Thymus (tissue), 11 donors: ENCODE measurements at regions not wholly inside any gene's neighbourhood (a gene's known extent, or its start where the extent isn't known, plus 50 kb on each side); places are given as distances from the start of the nearest gene placed in this dataset.

ENCODE experiments used
- DNase-seq, 9 donors: peaks; one replicate each; pipeline ENCODE4 v3.0.0-alpha.2; 2013; ENCODE audit warnings: low spot score in 9 of 9, low read depth in 6 of 9, missing footprints in 1 of 9
- H3K27ac ChIP-seq, 2 donors: one replicate each; pipeline ENCODE4 v1.5.1; 2013; ENCODE audit warnings: control low read depth in 1 of 2, low read depth in 1 of 2, low read length in 1 of 2, mild to moderate bottlenecking in 1 of 2, moderate library complexity in 1 of 2
- H3K27me3 ChIP-seq, 2 donors: one replicate each; pipeline ENCODE4 v1.5.1; 2013; ENCODE audit warnings: low read length in 1 of 2; ENCODE audit not compliant: control insufficient read depth in 2 of 2, insufficient read depth in 1 of 2
- H3K36me3 ChIP-seq, 2 donors: one replicate each; pipeline ENCODE4 v1.5.1; 2013; ENCODE audit warnings: low read length in 1 of 2, mild to moderate bottlenecking in 1 of 2, moderate library complexity in 1 of 2; ENCODE audit not compliant: control insufficient read depth in 2 of 2, insufficient read depth in 2 of 2
- H3K4me1 ChIP-seq, 2 donors: one replicate each; pipeline ENCODE4 v1.5.1; 2013; ENCODE audit warnings: low read length in 2 of 2; ENCODE audit not compliant: control insufficient read depth in 2 of 2, insufficient read depth in 2 of 2
- H3K4me3 ChIP-seq, 2 donors: one replicate each; pipeline ENCODE4 v1.5.1; 2013; ENCODE audit warnings: low read length in 2 of 2, control low read depth in 1 of 2, mild to moderate bottlenecking in 1 of 2
- H3K9me3 ChIP-seq, 2 donors: one replicate each; pipeline ENCODE4 v1.5.1; 2013; ENCODE audit warnings: low read length in 1 of 2, mild to moderate bottlenecking in 1 of 2; ENCODE audit not compliant: control insufficient read depth in 2 of 2, insufficient read depth in 1 of 2
- WGBS: extraction: QIAGEN DNeasy Blood & Tissue Kit; methylation state at CpG from one replicate; pipeline ENCODE4 v1.1.7; 2013; 5-methylcytosine and 5-hydroxymethylcytosine counted together
- donor health status: healthy.

DNA sequence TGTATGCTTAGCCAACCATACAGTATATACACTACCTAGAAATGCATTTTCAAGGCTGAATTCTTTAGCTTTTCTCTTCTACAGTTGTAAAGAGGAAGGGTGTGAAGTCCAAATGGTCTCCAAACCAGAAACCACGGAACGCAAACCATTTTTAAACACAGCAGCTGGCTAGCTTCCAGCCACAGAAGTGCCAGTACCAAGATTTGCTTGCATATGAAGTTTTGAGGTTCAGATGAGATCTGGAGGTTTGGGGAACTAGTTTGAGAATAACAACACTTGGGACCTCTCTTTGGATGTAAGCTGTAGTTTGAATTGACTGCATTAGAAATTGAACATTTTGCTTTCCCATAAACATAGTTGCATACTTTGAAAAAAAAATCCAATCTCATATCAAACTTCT lies 1243.5 kb downstream of the EFNB2 start:
- Histone ChIP-seq H3K9me3 (no peaks in the 10 kb centered on the region), H3K27me3 (no peaks in the 10 kb centered on the region), H3K4me1 (no peaks in the 10 kb centered on the region), H3K27ac (no peak overlapping the region), H3K4me3 (no peak overlapping the region), H3K36me3 (no peaks in the 10 kb centered on the region)
- DNase-seq, result no peak
- WGBS, result 43% methylated on average over 2 of the region's 2 CpGs

DNA sequence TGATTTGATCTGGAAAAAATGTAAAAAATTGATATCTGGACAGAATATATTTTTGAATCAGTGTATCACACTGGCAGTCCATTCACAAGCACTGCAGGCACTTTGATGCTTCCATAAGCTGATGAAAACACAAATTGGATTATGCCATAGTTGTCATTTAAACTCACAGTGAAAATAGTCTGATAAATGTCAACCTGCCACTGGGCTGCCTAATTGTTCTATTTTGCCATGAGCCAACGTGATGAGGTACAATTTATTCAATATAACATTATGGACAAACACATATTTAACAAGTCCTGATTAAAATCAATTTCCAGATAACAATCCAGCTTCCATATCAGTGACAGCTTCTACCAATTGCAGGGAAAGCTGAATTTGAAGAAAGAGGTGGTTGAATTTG lies 1244.9 kb downstream of the EFNB2 start:
- Histone ChIP-seq H3K4me1 (no peaks in the 10 kb centered on the region), H3K36me3 (no peaks in the 10 kb centered on the region), H3K27me3 (no peaks in the 10 kb centered on the region), H3K4me3 (no peak overlapping the region), H3K9me3 (no peaks in the 10 kb centered on the region), H3K27ac (no peak overlapping the region)
- WGBS, result 95% methylated on average over 1 of the region's 1 CpG
- no peak for DNase-seq

- DNase-seq, result no peak
- Histone ChIP-seq H3K4me1 (no peaks in the 10 kb centered on the region), H3K36me3 (no peaks in the 10 kb centered on the region), H3K27ac (no peak overlapping the region), H3K4me3 (no peak overlapping the region), H3K27me3 (no peaks in the 10 kb centered on the region), H3K9me3 (no peaks in the 10 kb centered on the region)
- WGBS, result 94% methylated on average over 2 of the region's 2 CpGs
These were observed 1249.9 kb downstream of the EFNB2 start for GRCh38 chr13:105285526-105285925.

DNA sequence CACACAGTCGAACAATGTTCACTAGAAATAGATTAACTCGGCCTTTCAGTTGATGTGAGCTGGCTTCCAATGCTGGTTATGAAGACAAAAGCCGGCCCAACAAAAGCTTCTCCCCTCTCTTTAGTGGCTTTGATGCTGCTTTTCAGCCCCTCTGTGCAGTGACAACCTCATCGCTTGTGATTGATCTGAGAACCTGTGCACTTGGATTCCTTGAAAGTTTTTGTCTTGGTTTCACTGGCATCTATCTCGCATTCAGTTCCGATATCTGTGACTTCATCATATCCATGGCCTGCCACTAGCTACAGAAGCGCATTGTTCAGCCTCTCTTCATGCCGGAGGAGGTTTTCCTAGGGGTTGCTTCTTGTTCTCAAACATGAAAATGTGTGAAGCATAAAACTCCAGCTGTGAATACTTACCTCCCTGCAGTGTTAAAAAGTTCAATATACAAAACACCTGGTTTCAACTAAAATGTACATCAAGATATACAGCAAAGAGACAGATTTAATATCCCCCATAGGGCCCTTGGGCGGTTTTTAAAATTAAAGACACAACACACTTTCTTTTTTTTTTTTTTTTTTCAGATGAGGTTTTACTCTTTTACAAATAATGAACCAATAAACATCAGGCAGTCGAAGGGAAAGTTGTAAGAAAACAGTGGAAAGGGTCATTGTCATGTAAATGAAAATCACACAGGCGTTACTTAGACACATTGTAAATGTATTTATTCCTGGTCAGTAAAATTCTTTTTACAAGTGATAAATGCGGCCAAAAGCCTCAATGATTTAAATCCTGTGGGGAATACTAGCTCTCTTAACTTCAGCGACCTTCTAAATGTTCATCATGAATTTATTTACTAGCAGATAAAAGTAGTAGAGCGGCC lies 1252.8 kb downstream of the EFNB2 start:
- no peak for DNase-seq
- Histone ChIP-seq H3K4me3 (no peak overlapping the region), H3K36me3 (no peaks in the 10 kb centered on the region), H3K27ac (no peak overlapping the region), H3K4me1 (no peaks in the 10 kb centered on the region), H3K27me3 (no peaks in the 10 kb centered on the region), H3K9me3 (no peaks in the 10 kb centered on the region)
- WGBS, result 96% methylated on average over 14 of the region's 14 CpGs

DNA sequence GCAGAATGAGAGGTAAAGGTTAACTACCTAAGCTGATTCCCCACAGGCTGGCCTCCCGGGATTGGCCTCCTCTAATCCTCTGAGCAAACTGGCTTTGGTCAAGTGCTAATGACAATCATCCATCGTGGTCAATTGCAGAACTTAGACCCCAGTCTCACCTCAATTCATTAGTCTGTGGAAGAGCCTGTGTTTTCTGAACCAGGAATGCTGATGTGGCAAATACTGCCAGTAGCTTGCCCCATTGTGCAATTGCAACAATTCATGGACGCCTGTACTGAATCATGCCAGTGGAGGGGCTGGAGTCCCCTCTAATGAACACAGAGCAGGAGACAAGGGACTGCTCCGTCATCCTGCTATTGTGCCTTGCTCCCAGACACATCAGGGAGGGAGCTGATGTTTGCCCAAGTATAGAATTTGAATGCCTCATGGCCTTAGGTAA lies 1256.5 kb downstream of the EFNB2 start:
- Histone ChIP-seq H3K27me3 (no peaks in the 10 kb centered on the region), H3K36me3 (no peaks in the 10 kb centered on the region), H3K4me3 (no peak overlapping the region), H3K27ac (no peak overlapping the region), H3K4me1 (no peaks in the 10 kb centered on the region), H3K9me3 (no peaks in the 10 kb centered on the region)
- no peak for DNase-seq
- WGBS, result 93% methylated on average over 4 of the region's 4 CpGs

DNA sequence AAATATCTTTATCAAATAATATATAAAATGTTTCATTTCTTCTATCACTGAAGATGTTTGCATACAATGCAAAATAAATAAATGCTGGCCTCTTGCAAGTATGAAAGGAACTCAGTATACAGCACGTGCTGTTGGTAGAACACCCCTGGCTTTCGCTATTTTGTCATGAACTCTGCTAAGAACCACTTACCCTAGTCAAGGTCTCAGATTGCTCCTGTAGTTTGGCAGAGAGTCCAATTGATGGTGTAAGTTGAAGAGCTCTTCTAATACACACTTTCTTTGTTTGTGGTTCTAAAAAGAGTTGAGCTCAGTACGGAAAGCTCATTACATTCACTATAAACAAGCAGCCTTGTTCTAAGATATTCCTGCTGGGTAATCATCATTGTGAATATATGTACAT lies 1258.9 kb downstream of the EFNB2 start:
- no peaks in the 10 kb centered on the region for H3K27me3 ChIP-seq
- H3K36me3 ChIP-seq, result no peaks in the 10 kb centered on the region
- peaks cover 0 to 6% of the 10 kb centered on the region in 2 donors for H3K9me3 ChIP-seq
- peaks cover 5 to 10% of the 10 kb centered on the region in 2 donors for H3K4me1 ChIP-seq
- H3K4me3 ChIP-seq, result no peak overlapping the region
- no peak overlapping the region for H3K27ac ChIP-seq
- DNase-seq, result no peak
- WGBS, result 98% methylated on average over 3 of the region's 3 CpGs

DNA sequence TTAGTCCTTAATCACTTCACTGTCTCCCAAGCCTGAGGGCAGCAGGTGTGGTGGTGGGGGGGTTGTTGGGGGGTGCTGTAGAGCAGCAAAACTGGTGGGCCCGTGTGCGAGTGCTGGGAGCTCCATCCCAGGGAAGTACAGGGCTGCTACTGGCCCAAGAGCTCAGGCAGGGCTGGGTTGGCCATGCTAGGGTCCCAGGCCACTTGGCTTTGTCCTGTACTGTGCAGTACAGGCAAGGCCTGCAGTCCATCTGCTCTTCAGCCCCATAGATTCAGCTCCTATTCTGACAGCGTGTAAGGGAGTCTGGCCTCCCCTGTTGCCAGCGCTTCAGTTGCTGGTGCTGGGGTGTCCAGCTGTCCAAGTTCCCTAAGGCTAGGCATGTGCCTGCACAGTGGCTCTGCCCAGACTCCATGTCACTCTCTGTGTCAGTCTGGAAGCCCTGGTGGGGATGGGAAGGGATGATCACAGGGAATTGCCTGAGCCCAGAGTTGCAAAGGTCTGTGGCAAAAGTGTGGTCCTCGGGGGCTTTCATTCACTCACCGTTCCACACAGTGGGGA lies 1261.7 kb downstream of the EFNB2 start:
- 96% methylated on average over 6 of the region's 6 CpGs for WGBS
- H3K36me3 ChIP-seq, result no peaks in the 10 kb centered on the region
- H3K27me3 ChIP-seq, result no peaks in the 10 kb centered on the region
- H3K4me3 ChIP-seq, result no peak overlapping the region
- DNase-seq, result no peak
- H3K4me1 ChIP-seq, result peaks cover 5 to 10% of the 10 kb centered on the region in 2 donors
- no peak overlapping the region for H3K27ac ChIP-seq
- peaks cover 0 to 6% of the 10 kb centered on the region in 2 donors for H3K9me3 ChIP-seq

DNA sequence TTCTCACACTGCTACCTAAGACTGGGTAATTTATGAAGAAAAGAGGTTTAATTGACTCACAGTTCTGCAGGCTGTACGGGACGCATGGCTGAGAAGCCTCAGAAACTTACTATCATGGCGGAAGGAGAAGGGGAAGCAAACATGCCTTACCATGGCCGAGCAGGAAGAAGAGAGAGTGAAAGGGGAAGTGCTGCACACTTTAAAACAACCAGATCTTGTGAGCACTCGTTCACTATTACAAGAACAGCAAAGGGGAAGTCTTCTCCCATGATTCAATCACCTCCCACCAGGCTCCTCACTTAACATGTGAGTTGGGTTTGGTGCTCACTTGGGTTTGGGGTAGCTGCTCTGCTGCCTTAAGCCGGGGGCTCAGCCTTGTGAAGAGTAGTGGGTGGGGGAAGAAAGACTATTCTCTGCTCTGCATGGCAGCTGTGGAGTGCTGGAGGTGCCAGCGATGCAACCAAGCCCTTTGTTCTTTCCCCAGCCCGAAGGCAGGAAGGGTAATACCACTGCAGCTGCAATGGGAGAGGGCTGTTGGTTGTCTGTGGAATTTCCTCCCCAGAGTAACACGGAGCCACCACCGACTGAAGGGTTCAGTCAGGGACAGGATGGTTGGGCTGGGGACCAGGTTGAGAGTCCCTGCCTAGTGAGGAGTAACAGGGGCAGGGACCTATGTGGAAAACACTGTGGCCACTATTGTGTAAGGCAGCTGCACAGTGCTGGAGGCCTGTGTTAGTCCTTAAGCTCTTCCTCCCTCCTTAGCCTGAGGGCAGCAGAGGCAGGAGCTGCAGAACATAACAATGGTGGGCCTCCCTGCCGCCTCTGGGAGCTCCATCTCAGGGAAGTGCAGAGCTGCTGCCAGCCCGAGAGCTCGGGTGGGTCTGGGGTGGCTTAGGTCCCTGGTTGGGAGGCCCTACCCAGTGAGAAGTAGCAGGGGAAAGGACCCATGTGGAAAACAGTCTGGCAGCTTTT lies 1262.5 kb downstream of the EFNB2 start:
- H3K4me1 ChIP-seq, result peaks cover 5 to 10% of the 10 kb centered on the region in 2 donors
- peak overlapping the region; percentile 33 to 88 for H3K27ac ChIP-seq
- no peak overlapping the region for H3K4me3 ChIP-seq
- WGBS, result 60% methylated on average over 13 of the region's 13 CpGs
- H3K27me3 ChIP-seq, result no peaks in the 10 kb centered on the region
- DNase-seq, result peak in 4 of 9 donors; percentile 2 to 42 (median 16)
- H3K9me3 ChIP-seq, result peaks cover 0 to 6% of the 10 kb centered on the region in 2 donors
- H3K36me3 ChIP-seq, result no peaks in the 10 kb centered on the region
